Stomach smooth muscle (tissue), 2 donors: ENCODE measurements at regions not wholly inside any gene's neighbourhood (a gene's known extent, or its start where the extent isn't known, plus 50 kb on each side); places are given as distances from the start of the nearest gene placed in this dataset.

ENCODE experiments used
- H3K27ac ChIP-seq: one replicate; pipeline ENCODE4 v1.7.0; 2013; ENCODE audit warnings: mild to moderate bottlenecking, low read length, inconsistent platforms
- H3K27me3 ChIP-seq, 2 donors: one replicate each; pipeline ENCODE4 v1.7.0; 2013; ENCODE audit warnings: low read length in 2 of 2; ENCODE audit not compliant: insufficient read depth in 2 of 2, control insufficient read depth in 1 of 2
- H3K36me3 ChIP-seq, 2 donors: one replicate each; pipeline ENCODE4 v1.7.0; 2013; ENCODE audit warnings: low read length in 2 of 2; ENCODE audit not compliant: control insufficient read depth in 2 of 2, insufficient read depth in 2 of 2
- H3K4me1 ChIP-seq: one replicate; pipeline ENCODE4 v1.7.0; 2013; ENCODE audit warnings: low read length; ENCODE audit not compliant: control insufficient read depth, insufficient read depth
- H3K4me3 ChIP-seq, 2 donors: one replicate each; pipeline ENCODE4 v1.7.0; 2013; ENCODE audit warnings: low read length in 2 of 2
- H3K9ac ChIP-seq, 2 donors: one replicate each; pipeline ENCODE4 v1.7.0; 2013; ENCODE audit warnings: low read length in 2 of 2, mild to moderate bottlenecking in 1 of 2
- H3K9me3 ChIP-seq, 2 donors: one replicate each; pipeline ENCODE4 v1.7.0; 2013; ENCODE audit warnings: low read length in 2 of 2; ENCODE audit not compliant: control insufficient read depth in 2 of 2
- donor health status: healthy.
- donor health status: Pancreatic carcinoma.

DNA sequence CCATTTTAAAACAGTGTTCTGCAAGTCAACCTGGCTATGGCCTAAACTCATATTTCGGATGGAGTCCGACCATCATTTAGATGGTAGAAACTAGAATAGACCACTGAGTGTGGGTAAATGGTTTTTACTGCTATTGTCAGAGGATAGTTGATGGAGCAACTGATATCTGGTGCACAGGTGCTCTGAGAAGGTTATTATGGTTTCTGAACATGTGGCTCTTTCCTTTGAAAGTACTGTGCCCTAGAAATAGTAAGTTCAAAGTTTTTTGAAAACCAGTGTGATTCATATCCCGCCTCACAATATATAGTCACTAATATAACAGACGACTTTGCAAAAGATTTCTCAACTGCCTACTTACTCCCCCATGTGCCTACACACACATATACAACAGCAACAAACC is 64.4 kb upstream of the BTG1 start:
- Histone ChIP-seq H3K27me3 (no peaks in the 10 kb centered on the region), H3K36me3 (no peaks in the 10 kb centered on the region), H3K4me3 (no peak overlapping the region), H3K4me1 (no peaks in the 10 kb centered on the region), H3K9ac (no peak overlapping the region), H3K27ac (no peak overlapping the region), H3K9me3 (peaks cover 2 to 3% of the 10 kb centered on the region in 2 donors)

DNA sequence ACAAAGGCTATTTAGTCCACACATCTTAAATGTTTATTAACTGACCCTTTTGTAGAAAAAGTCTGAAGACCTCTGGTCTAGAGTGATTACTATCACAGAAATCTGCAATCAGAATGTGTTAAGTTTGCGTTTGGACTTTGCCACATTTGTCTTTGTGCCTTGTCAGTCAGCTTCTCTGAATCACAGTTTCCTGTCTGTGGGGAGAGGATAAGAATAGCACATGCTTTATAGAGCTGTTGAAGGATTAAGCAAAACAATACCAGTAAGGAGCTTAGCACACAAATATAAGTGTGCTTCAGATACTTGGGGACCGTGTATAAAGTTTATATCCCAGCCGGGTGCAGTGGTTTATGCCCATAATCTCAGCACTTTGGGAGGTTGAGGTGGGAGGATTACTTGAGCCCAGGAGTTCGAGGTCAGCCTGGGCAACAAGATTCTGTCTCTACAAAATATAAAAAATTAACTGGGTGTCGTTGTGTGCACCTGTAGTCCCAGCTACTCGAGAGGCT is 63.0 kb upstream of the BTG1 start:
- H3K9ac ChIP-seq = no peak overlapping the region

DNA sequence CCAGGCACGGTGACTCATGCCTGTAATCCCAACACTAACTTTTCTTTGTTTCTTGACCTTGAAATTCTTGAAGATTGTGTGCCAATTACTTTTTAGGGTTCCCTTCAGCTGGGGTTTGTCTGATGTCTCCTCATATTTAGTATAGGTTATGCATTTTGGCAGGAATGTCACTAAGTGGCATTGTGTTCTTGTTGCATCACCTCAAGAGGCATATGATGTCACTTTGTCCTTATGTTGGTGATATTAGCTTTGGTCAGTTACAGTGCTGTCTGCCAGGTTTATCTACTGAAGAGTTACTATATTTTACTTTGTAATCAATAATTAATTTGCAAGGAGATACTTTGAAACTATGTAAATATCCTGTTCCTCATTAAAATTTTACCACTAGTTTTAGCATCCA is 61.0 kb upstream of the BTG1 start:
- no peaks in the 10 kb centered on the region for H3K27me3 ChIP-seq
- no peak overlapping the region for H3K4me3 ChIP-seq
- no peak overlapping the region for H3K9ac ChIP-seq
- no peak overlapping the region for H3K27ac ChIP-seq
- no peaks in the 10 kb centered on the region for H3K4me1 ChIP-seq
- no peaks in the 10 kb centered on the region for H3K36me3 ChIP-seq
- peaks cover 2 to 3% of the 10 kb centered on the region in 2 donors for H3K9me3 ChIP-seq

More for the DNA sequence above, 63.0 kb upstream of the BTG1 start:
- Histone ChIP-seq H3K9me3 (peaks cover 2 to 3% of the 10 kb centered on the region in 2 donors), H3K27me3 (no peaks in the 10 kb centered on the region), H3K27ac (no peak overlapping the region), H3K4me1 (no peaks in the 10 kb centered on the region), H3K36me3 (no peaks in the 10 kb centered on the region), H3K4me3 (no peak overlapping the region)

GRCh38 chr12:92206011-92206410 is 60.4 kb upstream of the BTG1 start:
- Histone ChIP-seq H3K4me1 (no peaks in the 10 kb centered on the region), H3K9ac (no peak overlapping the region), H3K36me3 (no peaks in the 10 kb centered on the region), H3K9me3 (peaks cover 2 to 3% of the 10 kb centered on the region in 2 donors), H3K27ac (no peak overlapping the region), H3K27me3 (no peaks in the 10 kb centered on the region), H3K4me3 (no peak overlapping the region)

GRCh38 chr12:92199819-92200576 is 54.4 kb upstream of the BTG1 start:
- no peak overlapping the region for H3K4me3 ChIP-seq
- no peaks in the 10 kb centered on the region for H3K9me3 ChIP-seq
- no peaks in the 10 kb centered on the region for H3K4me1 ChIP-seq
- H3K9ac ChIP-seq = no peak overlapping the region
- H3K27me3 ChIP-seq = no peaks in the 10 kb centered on the region
- no peak overlapping the region for H3K27ac ChIP-seq
- no peaks in the 10 kb centered on the region for H3K36me3 ChIP-seq

- Histone ChIP-seq H3K9me3 (no peaks in the 10 kb centered on the region), H3K9ac (no peak overlapping the region), H3K27ac (no peak overlapping the region), H3K27me3 (no peaks in the 10 kb centered on the region), H3K4me1 (no peaks in the 10 kb centered on the region), H3K36me3 (no peaks in the 10 kb centered on the region), H3K4me3 (no peak overlapping the region)
Measured at GRCh38 chr12:92197815-92198214, 52.2 kb upstream of the BTG1 start.

DNA sequence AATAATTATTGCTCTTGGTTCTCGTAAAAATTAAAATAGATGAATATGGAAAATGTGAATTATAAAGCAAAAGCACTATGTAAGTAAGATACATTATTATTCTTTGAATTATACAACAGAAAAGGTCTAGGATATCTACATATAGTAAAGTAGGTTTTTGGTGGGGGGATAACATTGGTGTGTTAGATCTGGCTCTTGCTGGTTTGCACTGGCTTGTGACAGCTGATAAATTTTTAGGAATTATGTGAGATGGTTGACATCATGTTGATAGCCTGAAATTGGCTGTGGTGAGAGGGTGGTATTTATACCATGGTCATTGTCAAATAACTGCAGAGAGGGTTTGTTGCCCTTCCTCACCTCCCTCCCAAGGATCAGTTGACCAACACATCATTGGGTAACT is 50.7 kb upstream of the BTG1 start:
- Histone ChIP-seq H3K36me3 (no peaks in the 10 kb centered on the region), H3K27me3 (no peaks in the 10 kb centered on the region), H3K27ac (no peak overlapping the region), H3K4me1 (no peaks in the 10 kb centered on the region), H3K9ac (no peak overlapping the region), H3K9me3 (no peaks in the 10 kb centered on the region), H3K4me3 (no peak overlapping the region)
